Prostate gland (tissue), 2 donors: ENCODE measurements at regions not wholly inside any gene's neighbourhood (a gene's known extent, or its start where the extent isn't known, plus 50 kb on each side); places are given as distances from the start of the nearest gene placed in this dataset.

Experiments
- DNase-seq: peaks from one replicate; pipeline ENCODE4 v3.0.0-alpha.2; 2019; ENCODE audit warnings: low spot score
- H3K27ac ChIP-seq, 2 donors: fragments of 200-600 bp; sonication (generic); 2 replicates each; pipeline ENCODE4 v1.5.1; 2017 to 2019
- H3K27me3 ChIP-seq: fragments of 200-600 bp; sonication (generic); replicated peaks from 2 replicates; pipeline ENCODE4 v1.5.1; 2019; ENCODE audit not compliant: insufficient read depth
- H3K36me3 ChIP-seq, 2 donors: fragments of 200-600 bp; sonication (generic); 1 replicate in 1 of 2; 2 replicates in 1 of 2; pipeline versions ENCODE4 v1.5.1 to v1.8.1; 2017 to 2019
- H3K4me1 ChIP-seq: fragments of 200-600 bp; sonication (generic); replicated peaks from 2 replicates; pipeline ENCODE4 v1.5.1; 2019
- H3K4me3 ChIP-seq, 2 donors: fragments of 200-600 bp; sonication (generic); 2 replicates each; pipeline ENCODE4 v1.5.1; 2017 to 2019
- H3K9me3 ChIP-seq: fragments of 200-600 bp; sonication (generic); 2 replicates; pipeline ENCODE4 v1.5.1; 2017
- POLR2A ChIP-seq: fragments of 450-650 bp; IDR thresholded peaks from one replicate; pipeline ENCODE4 v1.6.1; 2016; ENCODE audit warnings: antibody characterized with exemption, mild to moderate bottlenecking
- POLR2AphosphoS5 ChIP-seq: sonication (generic); formaldehyde crosslinking; IDR thresholded peaks from one replicate; pipeline ENCODE4 v1.6.1; 2017; ENCODE audit warnings: antibody characterized with exemption
- WGBS: methylation state at CpG from one replicate; pipeline ENCODE4 v1.1.5; 2018; 5-methylcytosine and 5-hydroxymethylcytosine counted together
- intact Hi-C: fragments of 100-400 bp; cut with DNase I; formaldehyde crosslinking; loops from one replicate; pipeline ENCODE4 v1.14.2; 2022
- TF ChIP-seq, protein P1 (sequence below), 4 experiments: fragments of 200-600 bp in 2 of 4; fragments of 450-650 bp in 2 of 4; sonication (generic) in 2 of 4; IDR thresholded peaks; 1 replicate in 3 of 4; 2 replicates in 1 of 4; pipeline ENCODE4 v1.5.1; 2016 to 2019; ENCODE audit warnings: antibody characterized with exemption in 4 of 4, mild to moderate bottlenecking in 2 of 4, moderate library complexity in 2 of 4

- TF ChIP-seq POLR2AphosphoS5 (no peak), POLR2A (no peak)
- TF ChIP-seq, protein P1, sequence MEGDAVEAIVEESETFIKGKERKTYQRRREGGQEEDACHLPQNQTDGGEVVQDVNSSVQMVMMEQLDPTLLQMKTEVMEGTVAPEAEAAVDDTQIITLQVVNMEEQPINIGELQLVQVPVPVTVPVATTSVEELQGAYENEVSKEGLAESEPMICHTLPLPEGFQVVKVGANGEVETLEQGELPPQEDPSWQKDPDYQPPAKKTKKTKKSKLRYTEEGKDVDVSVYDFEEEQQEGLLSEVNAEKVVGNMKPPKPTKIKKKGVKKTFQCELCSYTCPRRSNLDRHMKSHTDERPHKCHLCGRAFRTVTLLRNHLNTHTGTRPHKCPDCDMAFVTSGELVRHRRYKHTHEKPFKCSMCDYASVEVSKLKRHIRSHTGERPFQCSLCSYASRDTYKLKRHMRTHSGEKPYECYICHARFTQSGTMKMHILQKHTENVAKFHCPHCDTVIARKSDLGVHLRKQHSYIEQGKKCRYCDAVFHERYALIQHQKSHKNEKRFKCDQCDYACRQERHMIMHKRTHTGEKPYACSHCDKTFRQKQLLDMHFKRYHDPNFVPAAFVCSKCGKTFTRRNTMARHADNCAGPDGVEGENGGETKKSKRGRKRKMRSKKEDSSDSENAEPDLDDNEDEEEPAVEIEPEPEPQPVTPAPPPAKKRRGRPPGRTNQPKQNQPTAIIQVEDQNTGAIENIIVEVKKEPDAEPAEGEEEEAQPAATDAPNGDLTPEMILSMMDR (IDR thresholded peaks at IDR 0.05), result no peak
- no peak overlapping the region for H3K4me3 ChIP-seq
- H3K27me3 ChIP-seq, result no peaks in the 10 kb centered on the region
- WGBS, result 84% methylated on average over 1 of the region's 1 CpG
- H3K36me3 ChIP-seq, result no peaks in the 10 kb centered on the region
- H3K27ac ChIP-seq, result no peak overlapping the region
- H3K9me3 ChIP-seq, result no peaks in the 10 kb centered on the region
- DNase-seq, result no peak
- no peaks in the 10 kb centered on the region for H3K4me1 ChIP-seq
- intact Hi-C loops, result no loop called here
Measured at GRCh38 chr7:88449410-88449809, 142.7 kb upstream of the STEAP4 start.

GRCh38 chr7:88442413-88442812, 135.7 kb upstream of the STEAP4 start:
- 83% methylated on average over 1 of the region's 1 CpG for WGBS
- no peak for DNase-seq
- H3K27me3 ChIP-seq, result no peaks in the 10 kb centered on the region
- no peaks in the 10 kb centered on the region for H3K9me3 ChIP-seq
- no peaks in the 10 kb centered on the region for H3K4me1 ChIP-seq
- TF ChIP-seq POLR2AphosphoS5, result no peak
- TF ChIP-seq, protein P1 (IDR thresholded peaks at IDR 0.05), result no peak
- intact Hi-C loops, result no loop called here
- H3K4me3 ChIP-seq, result no peak overlapping the region
- no peak overlapping the region for H3K27ac ChIP-seq
- H3K36me3 ChIP-seq, result no peaks in the 10 kb centered on the region

- TF ChIP-seq POLR2AphosphoS5, result no peak
- TF ChIP-seq, protein P1 (IDR thresholded peaks at IDR 0.05), result no peak
- TF ChIP-seq POLR2A, result no peak
- H3K27ac ChIP-seq, result no peak overlapping the region
- intact Hi-C loops, result no loop called here
- DNase-seq, result no peak
- H3K4me3 ChIP-seq, result no peak overlapping the region
- no peaks in the 10 kb centered on the region for H3K36me3 ChIP-seq
- H3K9me3 ChIP-seq, result no peaks in the 10 kb centered on the region
- no peaks in the 10 kb centered on the region for H3K4me1 ChIP-seq
- no peaks in the 10 kb centered on the region for H3K27me3 ChIP-seq
Measured at GRCh38 chr7:88437132-88437531, 130.4 kb upstream of the STEAP4 start.

DNA sequence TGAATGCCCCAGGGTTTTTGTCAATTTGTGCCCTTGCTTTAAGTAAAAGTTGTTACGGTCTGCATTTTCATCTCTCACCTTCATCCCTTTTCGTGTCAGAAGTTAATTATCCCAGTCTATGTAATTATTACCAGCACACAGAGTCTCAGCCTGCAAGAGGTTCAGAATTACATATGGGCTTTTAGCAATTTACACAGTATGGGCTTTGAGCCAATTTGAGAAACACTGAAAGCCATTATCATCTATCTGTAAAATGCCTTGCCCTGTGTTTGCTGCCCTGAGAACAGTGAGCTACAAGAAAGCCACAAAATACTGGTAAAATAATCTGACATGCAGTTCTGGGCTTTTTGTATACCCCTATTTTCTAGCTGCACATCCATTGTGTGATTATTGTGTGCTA, 125.6 kb upstream of the STEAP4 start:
- Histone ChIP-seq H3K36me3 (no peaks in the 10 kb centered on the region), H3K4me3 (no peak overlapping the region), H3K9me3 (no peaks in the 10 kb centered on the region), H3K27me3 (no peaks in the 10 kb centered on the region), H3K4me1 (no peaks in the 10 kb centered on the region), H3K27ac (no peak overlapping the region)
- 44% methylated on average over 2 of the region's 2 CpGs for WGBS
- TF ChIP-seq POLR2AphosphoS5, result no peak
- TF ChIP-seq POLR2A, result no peak
- TF ChIP-seq, protein P1 (IDR thresholded peaks at IDR 0.05), result no peak
- intact Hi-C loops, result no loop called here
- no peak for DNase-seq

GRCh38 chr7:88431882-88432281, 125.2 kb upstream of the STEAP4 start:
- H3K27ac ChIP-seq, result no peak overlapping the region
- H3K4me3 ChIP-seq, result no peak overlapping the region
- intact Hi-C loops, result no loop called here
- no peaks in the 10 kb centered on the region for H3K36me3 ChIP-seq
- H3K4me1 ChIP-seq, result no peaks in the 10 kb centered on the region
- no peak for DNase-seq
- H3K27me3 ChIP-seq, result no peaks in the 10 kb centered on the region
- 86% methylated on average over 4 of the region's 4 CpGs for WGBS
- TF ChIP-seq POLR2AphosphoS5 (no peak), POLR2A (no peak)
- TF ChIP-seq, protein P1 (IDR thresholded peaks at IDR 0.05), result no peak
- H3K9me3 ChIP-seq, result no peaks in the 10 kb centered on the region
